ENCODE measurements at regions not wholly inside any gene's neighbourhood (a gene's known extent, or its start where the extent isn't known, plus 50 kb on each side); places are given as distances from the start of the nearest gene placed in this dataset.

- no peak for DNase-seq
Observed at GRCh38 chr2:12090590-12090989, 344.2 kb downstream of the LPIN1 start.

GRCh38 chr2:12091201-12091806 lies 344.9 kb downstream of the LPIN1 start:
- DNase-seq: no peak

GRCh38 chr2:12094134-12094533 lies 347.7 kb downstream of the LPIN1 start:
- no peak for DNase-seq

GRCh38 chr2:12096051-12096787 lies 349.8 kb downstream of the LPIN1 start:
- no peak for DNase-seq

GRCh38 chr2:12096788-12097449 lies 350.5 kb downstream of the LPIN1 start:
- DNase-seq: no peak

- no peak for DNase-seq
Observed at GRCh38 chr2:12097859-12098258, 351.4 kb downstream of the LPIN1 start.

GRCh38 chr2:12099374-12099773 lies 352.9 kb downstream of the LPIN1 start:
- no peak for DNase-seq

- DNase-seq: no peak
Observed at GRCh38 chr2:12102679-12103078, 356.2 kb downstream of the LPIN1 start.

GRCh38 chr2:12105180-12105579 lies 358.7 kb downstream of the LPIN1 start:
- no peak for DNase-seq

GRCh38 chr2:12106440-12107080 lies 360.1 kb downstream of the LPIN1 start:
- DNase-seq: no peak

- DNase-seq: no peak
Observed at GRCh38 chr2:12107321-12107720, 360.9 kb downstream of the LPIN1 start.

GRCh38 chr2:12107939-12108338 lies 361.5 kb downstream of the LPIN1 start:
- DNase-seq: no peak

GRCh38 chr2:12109363-12110017 lies 363.1 kb downstream of the LPIN1 start:
- no peak for DNase-seq

GRCh38 chr2:12110074-12110473 lies 363.6 kb downstream of the LPIN1 start:
- DNase-seq: no peak

GRCh38 chr2:12110481-12110880 lies 364.0 kb downstream of the LPIN1 start:
- no peak for DNase-seq

GRCh38 chr2:12113412-12113811 lies 367.0 kb downstream of the LPIN1 start:
- no peak for DNase-seq

- no peak for DNase-seq
Observed at GRCh38 chr2:12114816-12115215, 368.4 kb downstream of the LPIN1 start.

GRCh38 chr2:12116228-12116750 lies 369.9 kb downstream of the LPIN1 start:
- no peak for DNase-seq

GRCh38 chr2:12119841-12120240 lies 373.4 kb downstream of the LPIN1 start:
- DNase-seq: no peak

- no peak for DNase-seq
Observed at GRCh38 chr2:12120281-12121150, 374.1 kb downstream of the LPIN1 start.

- no peak for DNase-seq
Observed at GRCh38 chr2:12124790-12125189, 378.4 kb downstream of the LPIN1 start.

- DNase-seq: no peak
Observed at GRCh38 chr2:12126318-12126717, 379.9 kb downstream of the LPIN1 start.

All from NCI-H446 (cell line).